ENCODE measurements at regions not wholly inside any gene's neighbourhood (a gene's known extent, or its start where the extent isn't known, plus 50 kb on each side); places are given as distances from the start of the nearest gene placed in this dataset.

DNA sequence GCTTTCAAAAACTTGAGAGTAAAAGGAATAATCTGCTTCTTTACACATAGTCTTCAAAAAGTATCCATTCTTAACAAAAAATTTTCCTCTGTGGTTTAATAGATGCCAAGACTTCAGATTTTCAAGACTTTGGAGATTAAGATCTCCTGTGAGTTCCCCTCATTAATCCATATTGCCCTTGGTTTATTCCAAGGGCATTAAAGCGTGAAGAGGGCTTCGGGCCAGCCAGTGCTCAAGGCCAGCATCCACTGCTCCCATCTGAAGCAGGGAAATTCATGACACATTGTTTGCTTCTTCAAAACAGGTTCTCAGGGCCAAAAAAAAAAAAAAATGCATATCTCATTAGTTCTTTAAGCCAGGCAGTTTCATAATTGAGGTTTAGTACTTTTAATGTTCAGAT lies 137.3 kb upstream of the RHOBTB1 start:
- Histone ChIP-seq H3K4me3 (ENCODE audit: low read depth, low read length) (no peak overlapping the region), H3K9me3 (ENCODE audit: severe bottlenecking) (no peaks in the 10 kb centered on the region), H3K27me3 (ENCODE audit: insufficient read depth, low read depth, severe bottlenecking) (no peaks in the 10 kb centered on the region), H3K36me3 (no peaks in the 10 kb centered on the region), H3K27ac (no peak overlapping the region)
- TF ChIP-seq, protein P1, sequence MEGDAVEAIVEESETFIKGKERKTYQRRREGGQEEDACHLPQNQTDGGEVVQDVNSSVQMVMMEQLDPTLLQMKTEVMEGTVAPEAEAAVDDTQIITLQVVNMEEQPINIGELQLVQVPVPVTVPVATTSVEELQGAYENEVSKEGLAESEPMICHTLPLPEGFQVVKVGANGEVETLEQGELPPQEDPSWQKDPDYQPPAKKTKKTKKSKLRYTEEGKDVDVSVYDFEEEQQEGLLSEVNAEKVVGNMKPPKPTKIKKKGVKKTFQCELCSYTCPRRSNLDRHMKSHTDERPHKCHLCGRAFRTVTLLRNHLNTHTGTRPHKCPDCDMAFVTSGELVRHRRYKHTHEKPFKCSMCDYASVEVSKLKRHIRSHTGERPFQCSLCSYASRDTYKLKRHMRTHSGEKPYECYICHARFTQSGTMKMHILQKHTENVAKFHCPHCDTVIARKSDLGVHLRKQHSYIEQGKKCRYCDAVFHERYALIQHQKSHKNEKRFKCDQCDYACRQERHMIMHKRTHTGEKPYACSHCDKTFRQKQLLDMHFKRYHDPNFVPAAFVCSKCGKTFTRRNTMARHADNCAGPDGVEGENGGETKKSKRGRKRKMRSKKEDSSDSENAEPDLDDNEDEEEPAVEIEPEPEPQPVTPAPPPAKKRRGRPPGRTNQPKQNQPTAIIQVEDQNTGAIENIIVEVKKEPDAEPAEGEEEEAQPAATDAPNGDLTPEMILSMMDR (IDR thresholded peaks at IDR 0.05; ENCODE audit: low read depth, low read length) = no peak
- DNase-seq = no peak

DNA sequence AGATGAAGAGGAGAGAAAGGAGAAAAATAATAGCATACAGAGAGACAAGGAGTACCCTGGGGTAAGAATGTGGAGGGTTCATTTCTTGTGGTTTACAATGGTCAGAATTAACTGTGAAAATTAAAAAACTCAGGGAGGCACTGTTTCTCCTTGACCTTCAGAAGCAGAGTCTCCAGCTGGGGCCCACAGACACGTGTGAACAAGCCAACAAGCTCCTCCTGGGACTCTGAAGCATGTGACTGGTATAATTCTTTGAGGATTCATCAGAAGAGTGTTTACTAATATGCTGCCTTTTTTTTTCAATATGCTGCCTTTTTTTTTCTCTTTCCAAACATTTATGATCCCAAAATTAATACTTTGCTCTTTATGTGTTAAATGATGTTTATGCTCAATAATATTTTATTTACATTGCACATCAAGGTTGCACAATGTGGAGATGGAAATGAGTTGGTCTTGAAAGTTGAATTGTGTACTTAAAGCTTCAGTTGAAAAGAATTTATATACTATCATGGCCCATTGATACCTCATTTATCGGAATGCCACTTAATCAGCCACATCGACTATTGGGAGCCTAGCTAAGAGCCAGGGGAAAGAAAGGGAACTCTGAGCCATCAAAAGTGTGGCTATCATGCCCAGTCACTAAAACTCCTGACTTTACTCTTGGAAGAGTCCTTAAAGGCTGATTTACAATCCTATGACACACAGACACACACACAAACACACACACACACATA lies 134.7 kb upstream of the RHOBTB1 start:
- no peak for DNase-seq
- Histone ChIP-seq H3K36me3 (no peaks in the 10 kb centered on the region), H3K27ac (no peak overlapping the region), H3K27me3 (ENCODE audit: insufficient read depth, low read depth, severe bottlenecking) (no peaks in the 10 kb centered on the region), H3K4me3 (ENCODE audit: low read depth, low read length) (no peak overlapping the region), H3K9me3 (ENCODE audit: severe bottlenecking) (no peaks in the 10 kb centered on the region)
- TF ChIP-seq, protein P1 (IDR thresholded peaks at IDR 0.05; ENCODE audit: low read depth, low read length) = no peak

DNA sequence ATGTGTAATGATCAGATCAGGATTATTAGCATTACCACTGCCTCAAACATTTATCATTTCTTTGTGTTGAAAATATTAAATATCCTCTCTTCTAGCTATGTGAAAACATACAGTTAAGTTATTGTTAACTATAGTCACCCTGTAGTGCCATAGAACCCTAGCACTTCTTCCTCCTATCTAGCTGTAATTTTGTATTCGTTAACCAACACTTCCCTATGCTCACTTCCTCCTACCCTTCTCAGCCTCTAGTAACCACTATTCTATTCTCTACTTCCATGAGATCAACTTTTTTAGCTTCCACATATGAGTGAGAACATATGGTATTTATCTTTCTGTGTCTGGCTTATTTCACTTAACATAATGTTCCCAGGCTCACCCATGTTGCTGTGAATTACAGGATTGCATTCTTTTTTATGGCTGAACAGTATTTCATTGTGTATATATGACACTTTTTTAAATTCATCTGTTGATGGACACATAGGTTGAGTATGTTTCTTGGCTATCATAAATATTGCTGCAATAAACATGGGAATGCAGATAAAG lies 132.7 kb upstream of the RHOBTB1 start:
- Histone ChIP-seq H3K9me3 (ENCODE audit: severe bottlenecking) (no peaks in the 10 kb centered on the region), H3K36me3 (no peaks in the 10 kb centered on the region), H3K27me3 (ENCODE audit: insufficient read depth, low read depth, severe bottlenecking) (no peaks in the 10 kb centered on the region), H3K27ac (no peak overlapping the region), H3K4me3 (ENCODE audit: low read depth, low read length) (no peak overlapping the region)
- TF ChIP-seq, protein P1 (IDR thresholded peaks at IDR 0.05; ENCODE audit: low read depth, low read length) = no peak
- DNase-seq = no peak

DNA sequence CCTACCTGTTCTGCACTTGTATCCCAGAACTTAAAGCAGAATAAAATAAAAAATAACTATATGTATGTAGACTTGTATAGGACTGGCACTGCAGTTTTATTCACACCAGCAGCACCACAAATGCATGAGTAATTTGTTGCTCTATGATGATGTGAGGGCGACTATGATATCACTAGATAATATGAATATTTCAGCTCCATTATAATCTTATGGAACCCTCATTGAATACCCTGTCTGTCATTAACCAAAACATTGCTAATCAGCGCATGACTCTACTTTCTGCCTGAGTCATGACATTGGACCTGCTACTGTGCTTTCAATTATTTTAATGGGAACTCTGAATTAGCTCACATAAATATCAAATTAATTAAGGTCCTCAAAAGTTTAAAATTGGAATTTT lies 129.4 kb upstream of the RHOBTB1 start:
- H3K36me3 ChIP-seq = no peaks in the 10 kb centered on the region
- H3K9me3 ChIP-seq (ENCODE audit: severe bottlenecking) = no peaks in the 10 kb centered on the region
- TF ChIP-seq, protein P1 (IDR thresholded peaks at IDR 0.05; ENCODE audit: low read depth, low read length) = no peak
- no peak overlapping the region for H3K27ac ChIP-seq
- H3K27me3 ChIP-seq (ENCODE audit: insufficient read depth, low read depth, severe bottlenecking) = no peaks in the 10 kb centered on the region
- DNase-seq = no peak
- H3K4me3 ChIP-seq (ENCODE audit: low read depth, low read length) = no peak overlapping the region

DNA sequence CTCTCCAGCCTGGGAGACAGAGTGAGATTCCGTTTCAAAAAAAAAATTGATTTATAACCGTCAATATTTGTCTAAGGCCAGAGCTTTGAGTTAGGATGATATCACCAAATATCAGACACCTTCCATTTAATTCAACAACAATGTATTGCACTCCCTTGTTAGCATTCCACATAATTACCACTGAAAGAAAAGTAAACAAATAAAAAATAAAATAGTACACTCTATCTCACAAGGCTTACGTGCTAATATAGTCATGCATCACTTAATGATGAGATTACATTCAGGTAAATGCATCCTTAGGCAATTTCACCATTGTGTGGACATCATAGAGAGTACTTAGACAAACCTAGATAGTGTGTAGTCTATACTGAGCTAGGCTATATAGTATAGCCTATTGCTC lies 127.6 kb upstream of the RHOBTB1 start:
- Histone ChIP-seq H3K27ac (no peak overlapping the region), H3K4me3 (ENCODE audit: low read depth, low read length) (no peak overlapping the region), H3K9me3 (ENCODE audit: severe bottlenecking) (no peaks in the 10 kb centered on the region), H3K36me3 (no peaks in the 10 kb centered on the region), H3K27me3 (ENCODE audit: insufficient read depth, low read depth, severe bottlenecking) (no peaks in the 10 kb centered on the region)
- no peak for DNase-seq
- TF ChIP-seq, protein P1 (IDR thresholded peaks at IDR 0.05; ENCODE audit: low read depth, low read length) = no peak

DNA sequence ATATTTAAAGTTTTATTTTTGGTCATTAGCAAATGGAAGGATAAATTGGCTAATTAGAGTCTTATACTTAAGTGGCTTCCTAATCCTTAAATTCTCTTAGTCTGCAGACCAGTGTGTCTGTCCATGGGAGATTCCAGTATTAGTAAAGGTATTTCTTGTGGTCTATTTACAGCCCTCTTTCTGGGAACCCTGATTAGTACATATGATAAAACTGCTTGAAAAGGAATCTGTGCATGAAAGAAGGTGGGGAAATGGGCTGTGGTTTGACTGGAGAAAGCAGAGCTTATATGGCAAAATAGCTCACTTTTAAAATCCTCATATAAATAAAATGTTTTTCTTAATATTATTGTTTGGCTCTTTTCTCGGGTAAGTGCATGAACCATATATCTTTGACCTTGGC lies 124.5 kb upstream of the RHOBTB1 start:
- Histone ChIP-seq H3K27me3 (ENCODE audit: insufficient read depth, low read depth, severe bottlenecking) (no peaks in the 10 kb centered on the region), H3K27ac (no peak overlapping the region), H3K36me3 (no peaks in the 10 kb centered on the region), H3K4me3 (ENCODE audit: low read depth, low read length) (no peak overlapping the region), H3K9me3 (ENCODE audit: severe bottlenecking) (no peaks in the 10 kb centered on the region)
- DNase-seq = no peak
- TF ChIP-seq, protein P1 (IDR thresholded peaks at IDR 0.05; ENCODE audit: low read depth, low read length) = no peak
